WTC11 (cell line): ENCODE measurements at regions not wholly inside any gene's neighbourhood (a gene's known extent, or its start where the extent isn't known, plus 50 kb on each side); places are given as distances from the start of the nearest gene placed in this dataset.

ENCODE experiments used
- ATAC-seq: fragments of 200-7000 bp; cut with Tn5 transposase; 2 replicates; pipeline ENCODE4 v1.10.0; 2021; ENCODE audit warnings: mild to moderate bottlenecking, moderate library complexity
- CTCF ChIA-PET: fragments of 300-600 bp; sonication (Branson Sonifier 250); formaldehyde crosslinking; loops from one replicate; lab custom pipeline; 2021; ENCODE audit warnings: antibody characterized with exemption; lab: Charles Lee
- POLR2A ChIA-PET: fragments of 350-600 bp; sonication (Branson Sonifier 250); formaldehyde crosslinking; loops from one replicate; lab custom pipeline; 2021; ENCODE audit warnings: antibody characterized with exemption; lab: Charles Lee
- DNase-seq: peaks from one replicate; pipeline ENCODE4 v3.0.0; 2021; ENCODE audit warnings: low spot score
- H3K27ac Mint-ChIP-seq: 2 replicates; pipeline ENCODE4 v1.8.0; 2021; ENCODE audit warnings: mixed read lengths
- H3K27me3 Mint-ChIP-seq: 2 replicates; pipeline ENCODE4 v1.8.0; 2021; ENCODE audit warnings: low read depth, mild to moderate bottlenecking, moderate library complexity, mixed read lengths
- H3K36me3 Mint-ChIP-seq: 2 replicates; pipeline ENCODE4 v1.8.0; 2021; ENCODE audit warnings: mixed read lengths
- H3K4me1 Mint-ChIP-seq: 2 replicates; pipeline ENCODE4 v1.8.0; 2022; ENCODE audit warnings: mixed read lengths
- H3K4me3 Mint-ChIP-seq: 2 replicates; pipeline ENCODE4 v1.8.0; 2021; ENCODE audit warnings: mild to moderate bottlenecking, moderate library complexity, mixed read lengths
- H3K9me3 Mint-ChIP-seq: 2 replicates; pipeline ENCODE4 v1.8.0; 2021; ENCODE audit warnings: mixed read lengths
- AFF4 ChIP-seq: sonication (generic); formaldehyde crosslinking; IDR thresholded peaks from 2 replicates; pipeline ENCODE4 v1.8.1; 2023; ENCODE audit warnings: mild to moderate bottlenecking, missing genetic modification reagents, borderline replicate concordance
- AR ChIP-seq: fragments of 250-450 bp; sonication (Bioruptor Pico); IDR thresholded peaks from 2 replicates; pipeline ENCODE4 v1.9.0; 2021; ENCODE audit warnings: mild to moderate bottlenecking
- ARID4B ChIP-seq: sonication (generic); formaldehyde crosslinking; IDR thresholded peaks from 2 replicates; pipeline ENCODE4 v1.8.0; 2023; ENCODE audit warnings: missing genetic modification reagents, mild to moderate bottlenecking, borderline replicate concordance
- E2F5 ChIP-seq: sonication (generic); formaldehyde crosslinking; IDR thresholded peaks from 2 replicates; pipeline ENCODE4 v1.8.1; 2022; ENCODE audit warnings: mild to moderate bottlenecking, moderate library complexity, missing genetic modification reagents
- ESRRA ChIP-seq: sonication (generic); formaldehyde crosslinking; IDR thresholded peaks from 2 replicates; pipeline ENCODE4 v1.8.1; 2022; ENCODE audit warnings: mild to moderate bottlenecking, missing genetic modification reagents, borderline replicate concordance
- ETV6 ChIP-seq: sonication (generic); formaldehyde crosslinking; IDR thresholded peaks from 2 replicates; pipeline ENCODE4 v1.8.1; 2022; ENCODE audit warnings: mild to moderate bottlenecking, missing genetic modification reagents
- FOXP4 ChIP-seq: sonication (generic); formaldehyde crosslinking; IDR thresholded peaks from 2 replicates; pipeline ENCODE4 v1.8.0; 2022; ENCODE audit warnings: mild to moderate bottlenecking, missing genetic modification reagents
- NFE2L1 ChIP-seq: sonication (generic); formaldehyde crosslinking; IDR thresholded peaks from 2 replicates; pipeline ENCODE4 v1.8.1; 2023; ENCODE audit warnings: missing genetic modification reagents
- OVOL2 ChIP-seq: fragments of 250-450 bp; sonication (Bioruptor Pico); IDR thresholded peaks from 2 replicates; pipeline ENCODE4 v1.9.0; 2021; ENCODE audit warnings: mild to moderate bottlenecking, borderline replicate concordance
- RORB ChIP-seq: fragments of 250-450 bp; sonication (Bioruptor Pico); IDR thresholded peaks from 2 replicates; pipeline ENCODE4 v1.9.0; 2021; ENCODE audit warnings: mild to moderate bottlenecking
- SMAD4 ChIP-seq: sonication (generic); formaldehyde crosslinking; IDR thresholded peaks from 2 replicates; pipeline ENCODE4 v1.8.0; 2022; ENCODE audit warnings: mild to moderate bottlenecking, missing genetic modification reagents
- ZNF121 ChIP-seq: sonication (generic); formaldehyde crosslinking; IDR thresholded peaks from 2 replicates; pipeline ENCODE4 v1.8.0; 2023; ENCODE audit warnings: missing genetic modification reagents
- TF ChIP-seq, protein P1 (sequence below): sonication (generic); formaldehyde crosslinking; conservative IDR thresholded peaks from 2 replicates; pipeline ENCODE4 v1.8.1; 2023; ENCODE audit warnings: mild to moderate bottlenecking, low read depth, missing genetic modification reagents, moderate library complexity
- TF ChIP-seq, protein P2 (sequence below): fragments of 250-450 bp; sonication (Bioruptor Pico); conservative IDR thresholded peaks from 2 replicates; pipeline ENCODE4 v1.9.0; 2021; ENCODE audit warnings: mild to moderate bottlenecking
- TF ChIP-seq, protein P3 (sequence below): sonication (generic); formaldehyde crosslinking; IDR thresholded peaks from 2 replicates; pipeline ENCODE4 v1.8.1; 2022; ENCODE audit warnings: mild to moderate bottlenecking, missing genetic modification reagents, moderate library complexity, borderline replicate concordance

GRCh38 chr4:112901962-112902411 is 147.5 kb upstream of the ANK2 start (continued):
- TF ChIP-seq, protein P1, sequence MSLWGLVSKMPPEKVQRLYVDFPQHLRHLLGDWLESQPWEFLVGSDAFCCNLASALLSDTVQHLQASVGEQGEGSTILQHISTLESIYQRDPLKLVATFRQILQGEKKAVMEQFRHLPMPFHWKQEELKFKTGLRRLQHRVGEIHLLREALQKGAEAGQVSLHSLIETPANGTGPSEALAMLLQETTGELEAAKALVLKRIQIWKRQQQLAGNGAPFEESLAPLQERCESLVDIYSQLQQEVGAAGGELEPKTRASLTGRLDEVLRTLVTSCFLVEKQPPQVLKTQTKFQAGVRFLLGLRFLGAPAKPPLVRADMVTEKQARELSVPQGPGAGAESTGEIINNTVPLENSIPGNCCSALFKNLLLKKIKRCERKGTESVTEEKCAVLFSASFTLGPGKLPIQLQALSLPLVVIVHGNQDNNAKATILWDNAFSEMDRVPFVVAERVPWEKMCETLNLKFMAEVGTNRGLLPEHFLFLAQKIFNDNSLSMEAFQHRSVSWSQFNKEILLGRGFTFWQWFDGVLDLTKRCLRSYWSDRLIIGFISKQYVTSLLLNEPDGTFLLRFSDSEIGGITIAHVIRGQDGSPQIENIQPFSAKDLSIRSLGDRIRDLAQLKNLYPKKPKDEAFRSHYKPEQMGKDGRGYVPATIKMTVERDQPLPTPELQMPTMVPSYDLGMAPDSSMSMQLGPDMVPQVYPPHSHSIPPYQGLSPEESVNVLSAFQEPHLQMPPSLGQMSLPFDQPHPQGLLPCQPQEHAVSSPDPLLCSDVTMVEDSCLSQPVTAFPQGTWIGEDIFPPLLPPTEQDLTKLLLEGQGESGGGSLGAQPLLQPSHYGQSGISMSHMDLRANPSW (CRISPR knock-in tag), result no peak
- TF ChIP-seq ZNF121 (no peak), ESRRA (CRISPR knock-in tag) (no peak), ARID4B (no peak), OVOL2 (CRISPR knock-in tag) (no peak), ETV6 (no peak), NFE2L1 (CRISPR knock-in tag) (no peak), E2F5 (CRISPR knock-in tag) (no peak)

DNA sequence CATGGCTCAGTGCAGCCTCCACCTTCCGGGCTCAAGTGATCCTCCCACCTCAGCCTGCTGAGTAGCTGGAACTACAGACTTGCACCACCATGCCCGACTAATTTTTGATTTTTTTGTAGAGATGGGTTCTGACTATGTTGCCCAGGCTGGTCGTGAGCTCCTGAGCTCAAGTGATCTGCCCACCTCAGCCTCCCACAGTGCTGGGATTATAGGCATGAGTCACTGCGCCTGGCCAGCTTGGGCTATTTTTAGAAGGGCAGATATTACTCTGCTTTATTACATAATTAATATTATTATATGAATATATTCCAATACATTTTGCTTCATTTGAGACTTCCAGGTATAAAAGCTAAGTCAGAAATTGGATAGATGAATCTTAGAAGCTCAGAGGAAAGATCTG is 143.7 kb upstream of the ANK2 start:
- no peak overlapping the region for H3K4me3 Mint-ChIP-seq
- H3K27me3 Mint-ChIP-seq, result no peaks in the 10 kb centered on the region
- no peak for TF ChIP-seq OVOL2 (CRISPR knock-in tag)
- TF ChIP-seq AFF4 (CRISPR knock-in tag), result no peak
- no peak for TF ChIP-seq SMAD4 (CRISPR knock-in tag)
- TF ChIP-seq RORB (CRISPR knock-in tag), result no peak
- TF ChIP-seq AR, result no peak
- TF ChIP-seq, protein P2, sequence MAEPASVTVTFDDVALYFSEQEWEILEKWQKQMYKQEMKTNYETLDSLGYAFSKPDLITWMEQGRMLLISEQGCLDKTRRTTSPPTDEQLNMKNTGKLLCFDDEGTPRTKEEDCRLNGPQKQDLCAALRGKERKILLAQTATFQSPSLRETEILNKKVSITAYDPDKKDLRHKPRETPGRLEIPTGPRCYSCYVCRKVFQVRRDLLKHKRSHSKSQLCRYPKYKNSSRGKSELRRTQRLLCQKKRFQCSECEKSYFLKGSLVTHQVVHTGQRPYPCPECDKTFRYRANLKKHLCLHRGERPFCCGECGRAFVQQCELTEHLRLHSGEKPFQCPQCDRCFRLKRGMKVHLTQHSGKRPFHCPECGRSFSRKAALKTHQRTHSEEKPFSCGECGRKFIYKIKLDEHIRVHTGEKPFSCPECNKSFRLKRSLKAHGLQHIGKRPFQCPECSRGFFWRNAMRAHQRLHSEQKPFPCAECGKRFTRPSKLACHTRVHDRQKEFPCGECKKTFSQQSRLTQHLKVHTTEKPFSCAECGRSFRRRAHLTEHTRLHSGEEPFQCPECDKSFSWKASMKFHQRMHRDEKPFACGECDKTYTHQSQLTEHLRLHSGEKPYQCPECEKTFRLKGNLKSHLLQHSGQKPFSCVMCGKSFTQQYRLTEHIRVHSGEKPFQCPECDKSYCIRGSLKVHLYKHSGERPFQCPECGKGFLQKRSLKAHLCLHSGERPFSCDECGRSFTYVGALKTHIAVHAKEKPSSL (CRISPR knock-in tag), result no peak
- TF ChIP-seq, protein P3, sequence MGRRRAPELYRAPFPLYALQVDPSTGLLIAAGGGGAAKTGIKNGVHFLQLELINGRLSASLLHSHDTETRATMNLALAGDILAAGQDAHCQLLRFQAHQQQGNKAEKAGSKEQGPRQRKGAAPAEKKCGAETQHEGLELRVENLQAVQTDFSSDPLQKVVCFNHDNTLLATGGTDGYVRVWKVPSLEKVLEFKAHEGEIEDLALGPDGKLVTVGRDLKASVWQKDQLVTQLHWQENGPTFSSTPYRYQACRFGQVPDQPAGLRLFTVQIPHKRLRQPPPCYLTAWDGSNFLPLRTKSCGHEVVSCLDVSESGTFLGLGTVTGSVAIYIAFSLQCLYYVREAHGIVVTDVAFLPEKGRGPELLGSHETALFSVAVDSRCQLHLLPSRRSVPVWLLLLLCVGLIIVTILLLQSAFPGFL (CRISPR knock-in tag), result no peak
- TF ChIP-seq FOXP4, result no peak

More for the DNA sequence above, 143.7 kb upstream of the ANK2 start:
- no peak overlapping the region for H3K27ac Mint-ChIP-seq
- DNase-seq, result no peak
- ATAC-seq, result no peak
- 0 out of 2 replicates have a peak, but pooled peaks cover 2% of the 10 kb centered on the region for H3K36me3 Mint-ChIP-seq
- peaks cover 50% of the 10 kb centered on the region for H3K4me1 Mint-ChIP-seq
- POLR2A ChIA-PET, result no interaction called here
- no peaks in the 10 kb centered on the region for H3K9me3 Mint-ChIP-seq
- CTCF ChIA-PET, result interaction anchor here (1.0 kb wide), 1 partner anchor 36 kb away, joined by 3 read pairs; no protein-coding TSS in a partner anchor
